Activated CD8-positive, alpha-beta memory T cell treated with anti-CD3 and anti-CD28 coated beads, Interleukin-2, amount 10 ng/mL, durations not matched to agents 7 days and 5 days (primary cell): ENCODE measurements at regions not wholly inside any gene's neighbourhood (a gene's known extent, or its start where the extent isn't known, plus 50 kb on each side); places are given as distances from the start of the nearest gene placed in this dataset.
"Not testable (repeated sequence)": the region's sequence is repeated elsewhere in the genome, so short reads cannot be mapped to it uniquely, and the experiment has no call there.

Experiments used
- ATAC-seq: fragments of 150-1000 bp; cut with Tn5 transposase; one replicate; pipeline ENCODE4 v1.10.0; 2021; ENCODE audit warnings: moderate library complexity
- CTCF ChIA-PET: fragments of 350-600 bp; sonication (Branson Sonifier 250); formaldehyde crosslinking; loops from one replicate; lab custom pipeline; 2021; ENCODE audit warnings: antibody characterized with exemption; lab: Charles Lee
- DNase-seq: peaks from one replicate; pipeline ENCODE4 v3.0.0-alpha.2; 2020
- H3K27ac Mint-ChIP-seq: one replicate; pipeline ENCODE4 v1.8.0; 2021; ENCODE audit warnings: mild to moderate bottlenecking, mixed read lengths
- H3K27me3 Mint-ChIP-seq: one replicate; pipeline ENCODE4 v1.8.0; 2021; ENCODE audit warnings: mixed read lengths
- H3K36me3 Mint-ChIP-seq: one replicate; pipeline ENCODE4 v1.8.0; 2021; ENCODE audit warnings: mild to moderate bottlenecking, mixed read lengths
- H3K4me1 Mint-ChIP-seq: one replicate; pipeline ENCODE4 v1.8.0; 2021; ENCODE audit warnings: mixed read lengths
- H3K4me3 Mint-ChIP-seq: one replicate; pipeline ENCODE4 v1.8.0; 2021; ENCODE audit warnings: mild to moderate bottlenecking, moderate library complexity, mixed read lengths
- H3K9me3 Mint-ChIP-seq: one replicate; pipeline ENCODE4 v1.8.0; 2022; ENCODE audit warnings: low read depth, mixed read lengths

DNA sequence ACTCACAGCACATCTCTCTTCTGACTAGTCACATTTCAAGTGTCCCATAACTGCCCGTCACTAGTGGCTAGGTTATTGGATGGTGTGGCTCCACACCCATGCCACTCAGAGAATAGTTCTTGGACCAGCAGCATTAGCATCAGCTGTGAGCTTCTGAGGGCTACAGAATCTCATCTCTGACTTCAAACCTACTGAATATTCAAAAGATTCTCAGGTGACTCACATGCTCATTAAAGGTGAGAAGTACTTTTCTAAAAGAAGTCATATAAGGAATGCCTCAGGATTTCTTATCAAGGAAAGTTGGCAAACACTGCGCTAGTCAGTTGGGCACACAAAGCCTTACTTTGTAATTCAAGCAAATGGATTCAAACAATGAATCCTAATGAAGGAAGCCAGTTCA lies 305.0 kb upstream of the CDH12 start:
- H3K4me3 Mint-ChIP-seq, result no peak overlapping the region
- H3K27ac Mint-ChIP-seq, result no peak overlapping the region
- H3K27me3 Mint-ChIP-seq, result no peaks in the 10 kb centered on the region
- H3K4me1 Mint-ChIP-seq, result no peaks in the 10 kb centered on the region
- no peaks in the 10 kb centered on the region for H3K36me3 Mint-ChIP-seq
- no peak for ATAC-seq
- no peak for DNase-seq
- CTCF ChIA-PET, result interaction anchor here (0.8 kb wide), 1 partner anchor 19 kb away, joined by 3 read pairs; no protein-coding TSS in a partner anchor
- peaks cover 6% of the 10 kb centered on the region for H3K9me3 Mint-ChIP-seq

DNA sequence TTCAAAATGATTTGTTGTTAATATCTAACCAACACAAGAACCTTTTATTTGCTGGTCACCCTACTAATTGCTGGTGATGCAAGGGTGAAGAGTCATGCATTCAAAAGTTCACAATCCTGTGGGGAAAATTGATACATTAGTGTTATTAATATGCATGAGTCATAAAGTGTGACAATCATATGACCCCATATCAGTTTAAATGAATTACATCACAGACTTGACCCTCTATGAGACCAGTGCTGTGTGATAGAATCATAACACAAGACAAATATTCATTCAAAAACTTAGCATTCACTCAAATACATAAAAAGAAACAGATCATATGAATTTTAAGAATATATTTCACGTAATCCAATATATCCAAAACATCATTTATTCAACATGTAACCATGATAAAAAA lies 304.6 kb upstream of the CDH12 start:
- H3K4me3 Mint-ChIP-seq, result no peak overlapping the region
- no peak for DNase-seq
- H3K36me3 Mint-ChIP-seq, result no peaks in the 10 kb centered on the region
- no peaks in the 10 kb centered on the region for H3K27me3 Mint-ChIP-seq
- H3K9me3 Mint-ChIP-seq, result peaks cover 4% of the 10 kb centered on the region
- H3K4me1 Mint-ChIP-seq, result no peaks in the 10 kb centered on the region
- ATAC-seq, result no peak
- CTCF ChIA-PET, result no interaction called here
- H3K27ac Mint-ChIP-seq, result no peak overlapping the region

DNA sequence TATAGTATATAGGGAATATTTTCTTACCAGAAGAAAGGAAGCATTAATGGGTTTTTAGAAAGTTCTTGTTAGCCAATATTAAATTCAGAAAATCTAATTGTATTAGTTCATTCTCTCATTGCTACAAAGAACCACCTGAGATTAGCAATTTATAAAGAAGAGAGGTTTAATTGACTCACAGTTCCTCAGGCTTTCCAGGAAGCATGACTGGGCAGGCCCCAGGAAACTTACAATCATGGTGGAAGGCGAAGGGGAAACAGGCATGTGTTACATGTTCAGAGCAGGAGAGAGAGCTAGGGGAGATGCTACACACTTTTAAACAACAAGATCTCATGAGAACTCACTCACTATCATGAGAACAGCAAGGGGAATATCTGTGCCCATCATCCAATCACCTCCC lies 304.0 kb upstream of the CDH12 start:
- no peak overlapping the region for H3K4me3 Mint-ChIP-seq
- H3K9me3 Mint-ChIP-seq, result peaks cover 4% of the 10 kb centered on the region
- ATAC-seq (no peak), DNase-seq (no peak)
- H3K36me3 Mint-ChIP-seq, result no peaks in the 10 kb centered on the region
- CTCF ChIA-PET, result no interaction called here
- no peaks in the 10 kb centered on the region for H3K4me1 Mint-ChIP-seq
- H3K27ac Mint-ChIP-seq, result no peak overlapping the region
- no peaks in the 10 kb centered on the region for H3K27me3 Mint-ChIP-seq

DNA sequence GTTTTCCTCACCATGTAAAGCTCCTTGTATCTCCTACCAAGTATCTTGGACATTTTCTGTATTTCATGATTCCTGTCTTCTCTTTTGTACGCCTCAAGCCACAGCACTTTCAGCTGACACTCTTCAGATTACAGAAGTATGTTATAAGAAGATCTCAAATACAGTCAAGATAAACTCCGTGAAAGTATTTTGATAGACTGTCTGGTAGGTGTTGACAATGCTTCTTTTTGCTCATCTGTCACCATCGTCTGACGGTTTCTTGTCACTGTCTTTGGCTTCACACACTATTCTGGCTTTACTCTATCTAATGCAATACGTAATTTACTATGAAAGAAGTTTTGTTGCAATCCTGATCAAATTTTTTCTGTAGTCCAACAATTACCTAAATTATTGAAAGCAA lies 294.5 kb upstream of the CDH12 start:
- Mint-ChIP-seq H3K9me3 (peaks cover 24% of the 10 kb centered on the region), H3K27ac (no peak overlapping the region), H3K4me1 (no peaks in the 10 kb centered on the region), H3K4me3 (no peak overlapping the region), H3K27me3 (no peaks in the 10 kb centered on the region), H3K36me3 (no peaks in the 10 kb centered on the region)
- CTCF ChIA-PET, result no interaction called here
- no peak for DNase-seq
- no peak for ATAC-seq

DNA sequence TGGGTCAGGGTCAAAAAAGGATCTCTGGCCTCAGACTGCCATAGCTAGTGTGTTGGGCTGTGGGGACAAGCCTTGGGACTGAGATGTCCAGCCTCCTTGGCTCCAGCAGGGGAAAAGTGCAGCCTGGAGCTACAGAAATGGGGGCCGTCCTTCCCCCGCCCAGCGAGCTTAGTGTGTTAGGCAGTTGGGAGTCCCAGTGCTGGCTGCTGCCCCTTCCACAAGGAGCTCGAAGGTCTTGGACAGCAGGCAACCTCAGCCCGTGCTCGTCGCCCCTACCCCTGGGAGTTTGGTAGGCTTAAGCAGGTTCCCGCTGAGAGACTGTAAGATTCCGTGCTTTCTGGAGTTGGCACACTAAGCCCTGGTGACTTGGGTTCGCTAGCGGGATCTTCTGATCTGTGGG lies 293.0 kb upstream of the CDH12 start:
- Mint-ChIP-seq H3K27me3 (no peaks in the 10 kb centered on the region), H3K4me1 (no peaks in the 10 kb centered on the region), H3K4me3 (no peak overlapping the region), H3K27ac (no peak overlapping the region), H3K9me3 (peaks cover 24% of the 10 kb centered on the region), H3K36me3 (no peaks in the 10 kb centered on the region)
- ATAC-seq, result no peak
- CTCF ChIA-PET, result no interaction called here
- DNase-seq, result no peak

DNA sequence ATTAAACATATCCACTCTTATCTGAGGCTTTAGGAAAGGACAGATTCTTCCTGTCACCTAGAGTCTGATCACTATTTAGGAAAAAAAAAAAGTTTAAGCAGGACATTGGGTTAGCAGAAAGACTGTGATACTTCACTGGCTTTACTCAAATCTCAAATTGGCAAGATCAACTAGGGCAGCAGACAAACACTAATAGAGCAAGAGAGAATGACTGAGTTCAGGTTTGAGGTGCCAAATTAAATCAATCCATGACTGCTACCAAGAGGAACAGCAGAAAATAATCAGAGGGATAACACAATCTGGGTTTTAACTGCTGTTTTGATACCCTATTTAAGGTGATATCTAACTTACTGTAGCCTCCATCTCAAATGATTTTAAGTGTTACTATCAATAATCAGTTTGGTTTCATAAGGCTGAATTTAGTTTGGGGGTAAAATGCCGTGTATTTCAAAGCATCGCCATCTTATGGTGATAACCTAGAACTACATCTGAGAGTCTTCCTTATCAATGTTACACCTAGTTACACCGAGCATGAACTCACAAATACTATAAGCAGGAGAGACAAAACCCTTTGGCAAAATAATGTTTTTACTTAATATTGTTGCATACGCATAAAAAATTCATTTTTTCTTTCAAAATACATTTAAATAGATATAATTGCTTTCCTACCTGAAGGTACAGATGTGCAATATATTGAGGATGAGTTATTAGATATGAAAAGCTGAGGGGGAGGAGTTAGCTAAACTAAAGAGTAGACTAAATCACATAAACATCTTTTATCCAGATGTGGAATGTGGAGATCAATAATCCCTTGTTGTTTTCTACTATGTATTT lies 286.4 kb upstream of the CDH12 start:
- Mint-ChIP-seq H3K27me3 (no peaks in the 10 kb centered on the region), H3K4me1 (no peaks in the 10 kb centered on the region), H3K27ac (no peak overlapping the region), H3K9me3 (peaks cover 6% of the 10 kb centered on the region), H3K36me3 (no peaks in the 10 kb centered on the region), H3K4me3 (no peak overlapping the region)
- DNase-seq (no peak), ATAC-seq (no peak)
- CTCF ChIA-PET, result no interaction called here

DNA sequence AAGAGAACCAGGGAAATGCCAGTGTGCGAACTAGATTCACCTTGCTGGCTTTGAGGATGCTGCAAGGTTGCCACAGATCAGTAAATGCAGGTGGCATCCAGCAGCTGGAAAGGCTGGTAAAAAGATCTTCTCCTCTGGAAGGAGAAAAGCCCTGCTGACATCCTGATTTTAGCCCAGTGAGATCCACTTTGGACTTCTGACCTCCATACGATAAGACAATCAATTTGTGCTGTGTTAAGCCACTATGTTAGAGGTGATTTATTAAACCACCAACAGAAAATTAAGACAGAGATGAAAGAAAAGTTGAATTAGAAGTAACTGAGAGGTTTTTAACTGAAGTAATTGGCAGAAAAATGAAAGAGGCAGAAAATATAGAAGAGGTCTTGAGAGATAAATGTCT lies 283.8 kb upstream of the CDH12 start:
- no peak overlapping the region for H3K4me3 Mint-ChIP-seq

DNA sequence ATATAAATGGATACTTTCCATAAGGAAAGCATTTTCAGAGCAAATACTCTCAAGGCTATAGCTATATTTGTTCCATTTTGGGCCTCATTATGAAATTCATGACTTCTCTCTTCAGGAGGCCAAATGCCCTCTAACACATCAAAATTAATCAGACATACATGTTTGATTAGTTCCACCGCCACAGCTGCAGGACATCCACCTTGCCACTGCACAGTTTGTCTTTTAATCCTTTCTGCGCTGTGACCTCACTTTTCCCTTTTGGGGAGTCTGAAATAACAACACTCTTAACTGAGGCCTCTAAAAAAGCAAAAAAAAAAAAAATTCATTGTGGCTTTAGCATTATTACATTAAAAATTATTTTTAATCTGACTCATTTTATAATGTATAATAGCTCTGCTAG lies 279.1 kb upstream of the CDH12 start:
- no peak overlapping the region for H3K4me3 Mint-ChIP-seq
- no peaks in the 10 kb centered on the region for H3K4me1 Mint-ChIP-seq
- H3K27ac Mint-ChIP-seq, result no peak overlapping the region
- no peak for DNase-seq
- H3K9me3 Mint-ChIP-seq, result peaks cover 3% of the 10 kb centered on the region
- no peaks in the 10 kb centered on the region for H3K36me3 Mint-ChIP-seq
- no peaks in the 10 kb centered on the region for H3K27me3 Mint-ChIP-seq
- ATAC-seq, result no peak
- CTCF ChIA-PET, result no interaction called here

More for the DNA sequence above, 283.8 kb upstream of the CDH12 start:
- no peak for ATAC-seq
- no peak overlapping the region for H3K27ac Mint-ChIP-seq
- CTCF ChIA-PET, result no interaction called here
- H3K36me3 Mint-ChIP-seq, result no peaks in the 10 kb centered on the region
- peaks cover 3% of the 10 kb centered on the region for H3K9me3 Mint-ChIP-seq
- no peaks in the 10 kb centered on the region for H3K4me1 Mint-ChIP-seq
- DNase-seq, result no peak
- H3K27me3 Mint-ChIP-seq, result no peaks in the 10 kb centered on the region

DNA sequence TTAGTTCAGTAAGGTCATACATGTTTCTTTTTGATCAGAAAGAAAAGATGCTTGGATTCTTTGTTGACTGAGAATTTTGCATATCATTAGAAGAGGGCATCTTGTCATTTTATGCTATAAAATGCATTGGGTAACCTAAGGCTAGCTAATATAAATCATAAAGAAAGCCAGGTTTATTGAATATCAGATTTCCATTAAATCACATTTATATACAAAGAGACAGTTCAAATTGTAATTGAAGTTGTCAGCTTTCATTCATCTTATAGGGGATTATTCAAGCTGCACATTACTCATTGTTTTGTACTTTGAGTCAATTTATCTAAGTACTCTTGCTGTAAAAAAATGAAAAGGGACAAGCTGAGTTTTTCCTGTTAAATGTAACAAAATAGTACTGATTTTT lies 259.1 kb upstream of the CDH12 start:
- ATAC-seq (no peak), DNase-seq (no peak)
- CTCF ChIA-PET, result no interaction called here
- Mint-ChIP-seq H3K4me1 (no peaks in the 10 kb centered on the region), H3K36me3 (no peaks in the 10 kb centered on the region), H3K9me3 (peaks cover 3% of the 10 kb centered on the region), H3K27me3 (no peaks in the 10 kb centered on the region), H3K4me3 (no peak overlapping the region), H3K27ac (no peak overlapping the region)

DNA sequence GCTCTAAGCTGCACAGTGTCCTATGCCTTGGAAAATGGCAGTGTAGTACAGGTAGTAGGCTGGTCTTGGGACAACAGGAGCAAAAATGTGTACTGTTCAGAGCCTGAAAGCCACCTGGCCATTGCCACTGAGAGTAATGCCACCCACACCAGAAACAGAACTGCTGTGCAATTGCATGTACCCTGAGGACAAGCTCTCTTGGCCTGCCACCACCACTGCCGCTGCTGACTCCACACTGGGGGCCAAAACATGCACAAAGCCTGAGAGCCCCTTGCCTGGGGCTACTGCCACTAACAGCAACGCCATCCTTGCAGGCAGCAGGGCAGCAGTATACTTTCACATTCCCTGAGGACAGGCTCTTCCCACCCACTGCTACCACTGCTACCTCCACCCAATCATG lies 251.9 kb upstream of the CDH12 start:
- Mint-ChIP-seq H3K27ac (no peak overlapping the region), H3K27me3 (no peaks in the 10 kb centered on the region)
- CTCF ChIA-PET, result no interaction called here

DNA sequence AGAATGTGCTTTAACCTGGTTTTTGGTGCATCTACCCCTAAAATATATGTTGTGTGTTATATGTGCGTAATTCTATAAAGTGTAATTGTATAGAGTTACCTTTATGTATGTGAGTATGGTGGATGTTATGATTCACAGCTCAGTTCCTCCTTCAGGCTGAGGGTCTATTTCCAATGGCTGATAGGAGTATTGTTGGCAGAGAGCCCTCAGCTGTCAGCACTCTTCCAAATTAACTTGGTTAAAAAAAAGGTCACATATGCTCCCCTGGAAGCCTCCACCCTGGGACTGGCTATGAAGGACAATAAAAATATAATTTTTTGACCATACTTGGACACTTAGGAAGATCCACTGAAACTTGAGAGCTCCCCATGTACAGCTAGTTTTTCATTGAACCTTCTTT lies 250.4 kb upstream of the CDH12 start:
- H3K36me3 Mint-ChIP-seq, result no peaks in the 10 kb centered on the region
- DNase-seq (no peak), ATAC-seq (no peak)
- CTCF ChIA-PET, result no interaction called here
- no peak overlapping the region for H3K4me3 Mint-ChIP-seq
- H3K27ac Mint-ChIP-seq, result no peak overlapping the region
- no peaks in the 10 kb centered on the region for H3K4me1 Mint-ChIP-seq
- peaks cover 20% of the 10 kb centered on the region for H3K9me3 Mint-ChIP-seq
- H3K27me3 Mint-ChIP-seq, result no peaks in the 10 kb centered on the region

More for the DNA sequence above, 251.9 kb upstream of the CDH12 start:
- ATAC-seq (no peak), DNase-seq (no peak)
- no peaks in the 10 kb centered on the region for H3K36me3 Mint-ChIP-seq
- H3K9me3 Mint-ChIP-seq, result peaks cover 20% of the 10 kb centered on the region
- H3K4me3 Mint-ChIP-seq, result no peak overlapping the region
- H3K4me1 Mint-ChIP-seq, result no peaks in the 10 kb centered on the region

DNA sequence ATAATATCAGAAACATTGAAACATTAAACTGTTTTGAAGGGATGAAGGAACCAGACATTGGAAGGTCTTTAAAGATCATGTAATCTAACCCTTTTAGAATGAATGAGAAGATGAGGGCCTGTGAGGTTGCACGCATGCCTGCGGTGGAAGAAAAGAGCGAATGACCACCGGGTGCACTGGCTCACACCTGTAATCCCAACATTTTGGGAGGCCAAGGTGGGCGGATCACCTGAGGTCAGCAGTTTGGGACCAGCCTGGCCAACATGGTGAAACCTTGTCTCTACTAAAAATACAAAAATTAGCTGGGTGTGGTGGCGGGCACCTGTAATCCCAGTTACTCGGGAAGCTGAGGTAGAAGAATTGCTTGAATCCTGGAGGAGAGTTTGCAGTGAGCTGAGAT lies 242.3 kb upstream of the CDH12 start:
- DNase-seq, CTCF ChIA-PET, H3K9me3 Mint-ChIP-seq, H3K27me3 Mint-ChIP-seq, H3K27ac Mint-ChIP-seq, H3K36me3 Mint-ChIP-seq, H3K4me1 Mint-ChIP-seq, H3K4me3 Mint-ChIP-seq, ATAC-seq: not testable (repeated sequence)

DNA sequence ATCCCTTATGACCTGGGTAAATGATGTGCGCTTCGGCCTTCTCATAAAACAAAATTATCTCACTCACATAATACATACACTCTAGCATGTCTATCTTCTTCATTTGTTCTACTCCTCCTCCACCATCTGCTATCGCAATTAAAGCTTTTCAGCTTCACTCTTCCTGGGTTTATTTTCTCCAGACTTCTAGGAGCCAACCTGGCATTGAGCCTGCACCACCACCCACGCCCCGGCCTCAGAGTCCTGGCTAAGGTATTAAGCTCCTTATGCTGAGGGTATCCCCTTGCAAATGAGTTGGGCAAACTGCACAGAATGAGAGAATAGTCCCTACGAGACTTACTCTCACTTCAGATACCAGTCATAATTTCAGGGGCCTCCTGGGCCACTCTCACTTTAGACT lies 236.1 kb upstream of the CDH12 start:
- H3K36me3 Mint-ChIP-seq, result no peaks in the 10 kb centered on the region
- H3K4me1 Mint-ChIP-seq, result no peaks in the 10 kb centered on the region
- H3K27ac Mint-ChIP-seq, result no peak overlapping the region
- H3K4me3 Mint-ChIP-seq, result no peak overlapping the region
- CTCF ChIA-PET, result no interaction called here
- peaks cover 4% of the 10 kb centered on the region for H3K9me3 Mint-ChIP-seq
- ATAC-seq (no peak), DNase-seq (no peak)
- H3K27me3 Mint-ChIP-seq, result no peaks in the 10 kb centered on the region

DNA sequence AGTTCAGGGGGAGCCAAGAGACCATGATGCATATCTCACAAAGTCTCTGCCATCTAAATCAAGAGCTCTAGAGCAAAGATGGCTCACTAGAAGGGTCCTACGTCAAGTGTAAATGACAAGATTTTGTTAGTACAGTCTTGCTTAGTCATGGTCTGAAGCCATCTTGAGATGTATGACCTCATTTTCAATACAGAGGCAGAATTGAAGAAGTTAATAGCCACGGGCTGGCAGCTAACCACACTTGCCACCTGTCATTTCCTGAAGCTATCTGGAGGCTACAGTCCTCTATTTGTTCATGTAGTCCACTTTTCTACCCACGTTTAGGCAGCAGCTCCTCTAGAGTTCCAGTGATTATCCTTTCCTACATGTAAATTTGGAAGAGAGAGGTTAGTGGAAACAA lies 231.7 kb upstream of the CDH12 start:
- Mint-ChIP-seq H3K27me3 (no peaks in the 10 kb centered on the region), H3K4me1 (no peaks in the 10 kb centered on the region), H3K36me3 (no peaks in the 10 kb centered on the region), H3K4me3 (no peak overlapping the region), H3K9me3 (peaks cover 7% of the 10 kb centered on the region), H3K27ac (no peak overlapping the region)
- CTCF ChIA-PET, result no interaction called here
- no peak for ATAC-seq
- no peak for DNase-seq
